Prostate gland (tissue), 2 donors: ENCODE measurements at regions not wholly inside any gene's neighbourhood (a gene's known extent, or its start where the extent isn't known, plus 50 kb on each side); places are given as distances from the start of the nearest gene placed in this dataset.

Experiments used
- DNase-seq: peaks from one replicate; pipeline ENCODE4 v3.0.0-alpha.2; 2019; ENCODE audit warnings: low spot score
- H3K27ac ChIP-seq, 2 donors: fragments of 200-600 bp; sonication (generic); 2 replicates each; pipeline ENCODE4 v1.5.1; 2017 to 2019
- H3K27me3 ChIP-seq: fragments of 200-600 bp; sonication (generic); replicated peaks from 2 replicates; pipeline ENCODE4 v1.5.1; 2019; ENCODE audit not compliant: insufficient read depth
- H3K36me3 ChIP-seq, 2 donors: fragments of 200-600 bp; sonication (generic); 1 replicate in 1 of 2; 2 replicates in 1 of 2; pipeline versions ENCODE4 v1.5.1 to v1.8.1; 2017 to 2019
- H3K4me1 ChIP-seq: fragments of 200-600 bp; sonication (generic); replicated peaks from 2 replicates; pipeline ENCODE4 v1.5.1; 2019
- H3K4me3 ChIP-seq, 2 donors: fragments of 200-600 bp; sonication (generic); 2 replicates each; pipeline ENCODE4 v1.5.1; 2017 to 2019
- H3K9me3 ChIP-seq: fragments of 200-600 bp; sonication (generic); 2 replicates; pipeline ENCODE4 v1.5.1; 2017
- POLR2A ChIP-seq: fragments of 450-650 bp; IDR thresholded peaks from one replicate; pipeline ENCODE4 v1.6.1; 2016; ENCODE audit warnings: antibody characterized with exemption, mild to moderate bottlenecking
- POLR2AphosphoS5 ChIP-seq: sonication (generic); formaldehyde crosslinking; IDR thresholded peaks from one replicate; pipeline ENCODE4 v1.6.1; 2017; ENCODE audit warnings: antibody characterized with exemption
- WGBS: methylation state at CpG from one replicate; pipeline ENCODE4 v1.1.5; 2018; 5-methylcytosine and 5-hydroxymethylcytosine counted together
- intact Hi-C: fragments of 100-400 bp; cut with DNase I; formaldehyde crosslinking; loops from one replicate; pipeline ENCODE4 v1.14.2; 2022
- TF ChIP-seq, protein P1 (sequence below), 4 experiments: fragments of 200-600 bp in 2 of 4; fragments of 450-650 bp in 2 of 4; sonication (generic) in 2 of 4; IDR thresholded peaks; 1 replicate in 3 of 4; 2 replicates in 1 of 4; pipeline ENCODE4 v1.5.1; 2016 to 2019; ENCODE audit warnings: antibody characterized with exemption in 4 of 4, mild to moderate bottlenecking in 2 of 4, moderate library complexity in 2 of 4

DNA sequence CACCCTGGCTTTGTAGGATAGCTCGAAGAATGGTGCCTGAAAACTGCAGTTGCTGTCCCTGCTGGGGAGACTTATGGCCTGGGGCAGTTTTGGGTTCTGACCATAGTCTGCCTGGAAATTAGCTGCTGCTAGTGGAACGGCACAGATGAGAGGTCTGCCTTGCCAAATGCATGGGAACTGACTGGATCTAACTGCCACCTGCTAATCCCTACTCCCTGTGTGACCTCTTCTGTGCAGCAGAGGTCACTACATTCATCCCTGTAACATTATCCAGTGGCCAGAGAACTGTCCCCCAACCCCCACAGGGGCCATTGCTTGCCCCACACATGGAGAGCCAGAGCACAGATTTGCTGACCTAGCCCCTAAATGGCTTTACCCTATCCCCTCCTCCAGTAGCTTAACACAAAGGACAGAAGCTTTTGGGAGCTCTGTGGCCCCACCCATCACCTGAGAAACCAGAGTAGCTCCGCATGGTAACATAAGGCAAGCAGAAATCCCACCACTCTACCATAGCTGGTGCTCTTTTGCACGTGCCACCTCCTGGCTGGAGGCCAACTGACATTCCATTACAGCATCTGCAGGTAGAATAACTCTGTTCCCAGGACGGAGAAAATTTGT, 840.0 kb downstream of the EPHA3 start:
- WGBS: 57% methylated on average over 5 of the region's 5 CpGs
- intact Hi-C loops: no loop called here
- Histone ChIP-seq H3K36me3 (no peaks in the 10 kb centered on the region), H3K27me3 (no peaks in the 10 kb centered on the region), H3K27ac (no peak overlapping the region), H3K9me3 (no peaks in the 10 kb centered on the region), H3K4me1 (no peaks in the 10 kb centered on the region), H3K4me3 (no peak overlapping the region)
- TF ChIP-seq POLR2A (no peak), POLR2AphosphoS5 (no peak)
- TF ChIP-seq, protein P1, sequence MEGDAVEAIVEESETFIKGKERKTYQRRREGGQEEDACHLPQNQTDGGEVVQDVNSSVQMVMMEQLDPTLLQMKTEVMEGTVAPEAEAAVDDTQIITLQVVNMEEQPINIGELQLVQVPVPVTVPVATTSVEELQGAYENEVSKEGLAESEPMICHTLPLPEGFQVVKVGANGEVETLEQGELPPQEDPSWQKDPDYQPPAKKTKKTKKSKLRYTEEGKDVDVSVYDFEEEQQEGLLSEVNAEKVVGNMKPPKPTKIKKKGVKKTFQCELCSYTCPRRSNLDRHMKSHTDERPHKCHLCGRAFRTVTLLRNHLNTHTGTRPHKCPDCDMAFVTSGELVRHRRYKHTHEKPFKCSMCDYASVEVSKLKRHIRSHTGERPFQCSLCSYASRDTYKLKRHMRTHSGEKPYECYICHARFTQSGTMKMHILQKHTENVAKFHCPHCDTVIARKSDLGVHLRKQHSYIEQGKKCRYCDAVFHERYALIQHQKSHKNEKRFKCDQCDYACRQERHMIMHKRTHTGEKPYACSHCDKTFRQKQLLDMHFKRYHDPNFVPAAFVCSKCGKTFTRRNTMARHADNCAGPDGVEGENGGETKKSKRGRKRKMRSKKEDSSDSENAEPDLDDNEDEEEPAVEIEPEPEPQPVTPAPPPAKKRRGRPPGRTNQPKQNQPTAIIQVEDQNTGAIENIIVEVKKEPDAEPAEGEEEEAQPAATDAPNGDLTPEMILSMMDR (IDR thresholded peaks at IDR 0.05): no peak
- DNase-seq: no peak

DNA sequence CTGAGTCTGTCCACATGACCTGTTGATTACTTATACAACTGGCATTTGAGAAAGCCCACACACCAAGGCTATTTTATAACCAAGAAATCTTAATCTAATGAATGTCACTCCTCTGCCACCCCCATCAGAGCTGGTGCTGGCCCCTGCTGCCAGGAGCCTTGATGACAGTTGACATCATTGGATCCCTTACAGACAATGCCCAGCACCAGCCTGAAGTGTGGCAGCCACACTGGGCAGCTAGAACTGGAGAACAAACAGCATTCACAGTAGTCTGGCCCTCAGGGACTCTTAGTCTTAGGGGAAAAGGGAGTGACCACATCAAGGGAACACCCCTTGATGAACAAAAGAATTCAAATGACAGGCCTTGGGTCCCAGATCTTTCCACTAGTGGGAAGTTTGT, 840.6 kb downstream of the EPHA3 start:
- Histone ChIP-seq H3K4me1 (no peaks in the 10 kb centered on the region), H3K4me3 (no peak overlapping the region), H3K36me3 (no peaks in the 10 kb centered on the region), H3K27me3 (no peaks in the 10 kb centered on the region), H3K27ac (no peak overlapping the region), H3K9me3 (no peaks in the 10 kb centered on the region)
- DNase-seq: no peak
- intact Hi-C loops: no loop called here
- TF ChIP-seq POLR2A (no peak), POLR2AphosphoS5 (no peak)
- TF ChIP-seq, protein P1 (IDR thresholded peaks at IDR 0.05): no peak

DNA sequence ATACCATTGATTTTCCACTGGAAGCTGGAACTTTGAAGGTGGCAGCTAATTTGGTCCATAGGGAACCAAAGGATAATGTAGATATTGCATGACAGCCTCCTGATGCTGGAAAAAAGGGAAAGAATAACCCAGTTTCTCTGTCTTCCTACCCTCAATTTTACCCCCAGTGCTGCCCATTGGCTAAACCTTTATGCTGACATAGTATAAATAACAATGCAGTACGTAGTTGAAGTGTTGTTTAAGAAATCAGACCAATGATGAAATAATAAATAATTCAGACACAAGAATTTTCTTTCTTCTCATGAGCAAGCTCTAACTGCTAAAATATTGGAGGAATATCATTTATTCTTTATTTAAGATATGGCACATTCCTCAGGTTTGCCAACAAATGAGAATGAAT, 843.4 kb downstream of the EPHA3 start:
- WGBS: 62% methylated on average over 1 of the region's 1 CpG
- no peaks in the 10 kb centered on the region for H3K9me3 ChIP-seq
- intact Hi-C loops: no loop called here

DNA sequence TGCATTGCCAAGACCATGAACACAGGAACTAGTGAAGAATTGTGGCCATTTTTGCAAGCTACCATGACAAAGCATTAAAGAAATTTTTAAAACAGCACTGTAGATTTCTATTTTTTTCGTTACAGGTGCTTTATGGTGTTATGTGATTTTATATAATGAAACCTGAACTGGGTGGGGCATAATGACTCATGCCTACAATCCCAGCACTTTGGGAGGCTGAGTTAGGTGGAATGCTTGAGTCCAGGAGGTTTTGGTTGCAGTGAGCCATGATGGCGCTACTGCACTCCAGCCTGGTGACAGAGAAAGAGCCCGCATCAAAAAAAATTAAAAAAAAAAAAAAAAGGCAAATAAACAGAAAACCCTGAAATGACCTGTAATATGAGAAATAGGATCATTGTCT, 846.7 kb downstream of the EPHA3 start:
- no peak for TF ChIP-seq POLR2AphosphoS5
- no peak for TF ChIP-seq POLR2A
- TF ChIP-seq, protein P1 (IDR thresholded peaks at IDR 0.05): no peak
- Histone ChIP-seq H3K36me3 (no peaks in the 10 kb centered on the region), H3K9me3 (no peaks in the 10 kb centered on the region), H3K27me3 (no peaks in the 10 kb centered on the region), H3K27ac (no peak overlapping the region), H3K4me1 (no peaks in the 10 kb centered on the region), H3K4me3 (no peak overlapping the region)
- intact Hi-C loops: no loop called here
- no peak for DNase-seq
- 90% methylated on average over 3 of the region's 3 CpGs for WGBS

More for the DNA sequence above, 843.4 kb downstream of the EPHA3 start:
- Histone ChIP-seq H3K27ac (no peak overlapping the region), H3K27me3 (no peaks in the 10 kb centered on the region), H3K4me3 (no peak overlapping the region), H3K4me1 (no peaks in the 10 kb centered on the region), H3K36me3 (no peaks in the 10 kb centered on the region)
- TF ChIP-seq, protein P1 (IDR thresholded peaks at IDR 0.05): no peak
- TF ChIP-seq POLR2AphosphoS5 (no peak), POLR2A (no peak)
- no peak for DNase-seq

DNA sequence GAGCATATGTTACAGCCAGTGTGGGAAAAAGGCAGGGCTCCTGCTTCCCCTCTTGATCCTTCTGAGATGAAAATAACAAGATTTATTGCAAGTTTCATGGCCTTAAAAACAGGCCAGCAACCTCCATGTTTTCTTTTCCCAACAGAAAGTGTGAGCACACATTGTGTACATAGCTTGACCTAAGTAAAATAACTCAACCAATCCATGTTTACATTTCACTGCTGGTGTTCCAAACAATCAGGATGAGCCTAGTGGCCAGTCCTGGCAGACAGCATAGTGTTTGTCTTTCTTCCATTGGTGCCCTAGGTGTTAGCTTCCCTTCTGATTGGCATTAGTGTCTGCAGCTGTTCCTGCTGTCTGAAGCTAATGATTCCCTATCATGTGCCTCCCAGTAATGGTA, 847.7 kb downstream of the EPHA3 start:
- DNase-seq: no peak
- Histone ChIP-seq H3K27me3 (no peaks in the 10 kb centered on the region), H3K4me3 (no peak overlapping the region), H3K4me1 (no peaks in the 10 kb centered on the region), H3K9me3 (no peaks in the 10 kb centered on the region), H3K27ac (no peak overlapping the region), H3K36me3 (no peaks in the 10 kb centered on the region)
- intact Hi-C loops: no loop called here
- TF ChIP-seq, protein P1 (IDR thresholded peaks at IDR 0.05): no peak
- TF ChIP-seq POLR2AphosphoS5: no peak
- no peak for TF ChIP-seq POLR2A
